HG03135 (cell line): ENCODE measurements at regions not wholly inside any gene's neighbourhood (a gene's known extent, or its start where the extent isn't known, plus 50 kb on each side); places are given as distances from the start of the nearest gene placed in this dataset.
"Not testable (repeated sequence)": the region's sequence is repeated elsewhere in the genome, so short reads cannot be mapped to it uniquely, and the experiment has no call there.

Source experiments
- ATAC-seq: cut with Tn5 transposase; IDR thresholded peaks from one replicate; pipeline ENCODE4 v1.9.1; 2021; ENCODE audit warnings: mild to moderate bottlenecking, moderate library complexity; ENCODE audit not compliant: unreplicated experiment

DNA sequence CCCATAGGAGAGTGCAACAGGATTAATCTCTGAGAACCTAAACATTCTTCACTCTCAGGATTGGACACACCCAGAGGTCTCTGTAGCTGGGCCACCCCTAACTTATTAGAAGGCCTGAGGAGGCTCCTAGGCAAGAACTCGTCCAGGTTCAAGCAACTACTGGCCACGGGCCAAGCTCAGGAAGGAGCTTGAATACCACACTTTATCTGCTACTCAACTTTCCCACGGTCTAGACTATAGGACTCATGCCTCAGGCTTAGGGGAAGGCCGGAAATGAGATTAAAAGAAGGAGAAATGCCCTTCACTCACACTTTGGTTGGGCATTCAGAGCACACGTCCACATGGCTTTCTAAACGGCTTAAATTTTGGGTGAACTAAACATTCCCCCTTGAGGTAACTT is 142.8 kb upstream of the PHYHIPL start:
- ATAC-seq: no peak

- ATAC-seq: peak; percentile 97
These were observed 140.0 kb upstream of the PHYHIPL start for GRCh38 chr10:59036311-59037017.

GRCh38 chr10:59037018-59037389 is 139.4 kb upstream of the PHYHIPL start:
- ATAC-seq: no peak

GRCh38 chr10:59037506-59037905 is 138.9 kb upstream of the PHYHIPL start:
- ATAC-seq: no peak

- ATAC-seq: not testable (repeated sequence)
These were observed 133.1 kb upstream of the PHYHIPL start for GRCh38 chr10:59043358-59043757.

DNA sequence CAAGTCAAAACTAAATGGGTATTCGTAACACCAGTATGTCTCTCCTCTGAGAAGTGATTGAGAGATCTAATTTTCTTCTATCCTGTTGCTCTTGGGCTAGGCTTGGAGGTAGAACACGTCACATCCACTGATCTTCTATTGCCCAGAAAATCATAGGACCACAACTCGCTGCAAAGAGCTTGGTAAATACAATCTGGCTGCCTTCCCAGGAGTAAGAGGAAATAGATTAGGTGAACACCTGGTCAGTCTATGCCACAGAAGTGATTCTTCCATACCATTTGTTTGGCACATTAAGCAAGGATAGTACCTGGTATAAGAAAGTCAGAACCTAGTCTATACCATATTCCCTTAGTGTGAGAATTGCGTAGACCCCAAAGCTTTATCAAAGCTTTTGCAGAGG is 129.3 kb upstream of the PHYHIPL start:
- no peak for ATAC-seq

GRCh38 chr10:59047957-59048618 is 128.4 kb upstream of the PHYHIPL start:
- ATAC-seq: peak; percentile 93

- not testable (repeated sequence) for ATAC-seq
These were observed 122.9 kb upstream of the PHYHIPL start for GRCh38 chr10:59053502-59053901.

GRCh38 chr10:59055045-59055444 is 121.4 kb upstream of the PHYHIPL start:
- ATAC-seq: no peak

DNA sequence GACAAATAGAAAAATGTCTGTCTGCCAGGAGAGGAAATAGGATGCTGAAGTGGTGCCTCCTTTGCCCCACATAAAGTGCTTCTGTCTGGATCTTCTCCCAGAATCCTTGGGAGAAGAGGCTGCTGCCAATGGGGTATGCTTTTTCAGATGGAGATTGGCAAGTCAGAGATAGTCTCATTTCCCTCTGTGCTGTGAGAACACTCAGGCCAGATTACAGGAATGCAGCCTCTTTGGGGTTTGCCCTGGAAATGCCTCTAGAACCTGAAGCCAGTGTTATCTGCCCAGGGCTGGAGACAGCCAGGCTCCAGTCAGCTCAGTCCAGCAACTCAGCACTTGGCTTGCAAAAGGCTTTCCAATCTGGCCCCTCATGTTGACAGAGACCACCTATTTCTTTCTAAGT is 119.1 kb upstream of the PHYHIPL start:
- ATAC-seq: no peak

- no peak for ATAC-seq
These were observed 115.6 kb upstream of the PHYHIPL start for GRCh38 chr10:59060852-59061251.

- ATAC-seq: no peak
These were observed 113.0 kb upstream of the PHYHIPL start for GRCh38 chr10:59063491-59063890.

- ATAC-seq: no peak
These were observed 112.3 kb upstream of the PHYHIPL start for GRCh38 chr10:59064080-59064692.

GRCh38 chr10:59064759-59065539 is 111.5 kb upstream of the PHYHIPL start:
- no peak for ATAC-seq

DNA sequence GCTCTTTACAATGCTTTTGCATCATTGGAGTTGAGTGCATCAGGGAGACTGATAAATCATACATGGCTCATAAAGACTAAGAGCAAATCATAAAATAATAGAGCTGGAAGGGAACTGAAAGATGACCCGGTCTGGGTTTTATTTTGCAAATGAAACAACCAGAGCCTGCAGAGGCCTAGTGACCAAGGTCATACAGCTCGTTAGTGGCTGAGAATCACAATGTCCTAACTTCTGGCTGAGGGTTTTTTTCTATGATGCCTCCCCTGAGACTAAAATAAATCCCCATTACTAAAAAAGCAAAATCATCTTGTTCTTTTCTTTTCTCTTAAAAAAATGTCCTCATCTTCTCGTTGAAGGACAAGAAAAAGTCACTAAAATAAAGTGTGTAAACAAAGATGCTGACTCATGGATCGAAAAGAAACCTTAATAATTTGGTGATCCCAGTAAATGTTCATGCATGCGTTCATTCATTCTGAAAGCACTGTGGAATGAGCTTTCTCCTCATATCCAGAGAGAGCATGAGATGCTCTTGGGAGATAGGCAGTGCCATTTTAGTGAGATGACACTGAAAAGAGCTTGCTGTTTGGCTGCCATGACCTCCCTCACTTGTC is 107.8 kb upstream of the PHYHIPL start:
- no peak for ATAC-seq

- no peak for ATAC-seq
These were observed 104.4 kb upstream of the PHYHIPL start for GRCh38 chr10:59072038-59072437.

- no peak for ATAC-seq
These were observed 102.9 kb upstream of the PHYHIPL start for GRCh38 chr10:59073456-59074053.

DNA sequence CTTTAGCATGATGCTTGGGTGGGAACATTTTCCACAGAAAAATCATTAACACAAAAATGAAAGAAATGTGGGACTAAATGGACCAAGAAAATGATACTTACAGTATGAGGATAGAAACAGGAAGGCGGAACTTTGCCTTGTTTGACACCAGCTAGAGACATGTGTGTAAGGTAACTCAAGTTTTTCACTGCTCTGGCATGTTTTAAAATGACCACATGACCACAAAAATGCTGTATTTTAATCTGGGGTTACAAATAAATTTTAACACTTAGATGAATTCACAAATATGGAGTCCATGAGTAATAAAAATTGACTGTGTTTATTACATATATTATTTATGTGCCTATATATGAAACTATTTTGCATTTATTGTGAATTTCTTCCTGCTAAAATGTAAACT is 100.9 kb upstream of the PHYHIPL start:
- no peak for ATAC-seq

- no peak for ATAC-seq
These were observed 98.6 kb upstream of the PHYHIPL start for GRCh38 chr10:59077855-59078254.

DNA sequence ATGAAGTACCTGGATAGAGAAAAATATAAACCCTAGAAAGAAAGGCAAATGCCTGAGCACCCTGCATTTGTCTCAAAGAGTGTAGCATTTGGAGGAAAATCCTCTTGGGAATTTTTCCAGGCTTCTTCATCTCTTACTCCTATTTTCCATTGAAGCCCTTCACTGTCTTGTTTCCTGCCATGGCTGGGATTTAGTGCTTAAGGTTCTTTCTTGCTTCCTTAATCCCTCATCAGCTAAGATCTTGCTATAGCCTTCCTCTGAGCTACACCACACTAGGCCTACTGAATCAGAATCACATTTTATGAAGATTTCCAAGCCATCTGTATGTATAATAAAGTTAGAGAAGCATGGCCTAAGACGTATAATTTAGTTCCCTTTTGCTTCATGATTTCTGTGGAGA is 97.5 kb upstream of the PHYHIPL start:
- ATAC-seq: no peak
